Stimulated activated CD4-positive, alpha-beta T cell treated with anti-CD3 and anti-CD28 coated beads, Interleukin-12 subunit alpha, Interleukin-12 subunit beta, amount 100 ng/mL, for 4 hours (primary cell): ENCODE measurements at regions not wholly inside any gene's neighbourhood (a gene's known extent, or its start where the extent isn't known, plus 50 kb on each side); places are given as distances from the start of the nearest gene placed in this dataset.

Source experiments
- DNase-seq: peaks from one replicate; pipeline ENCODE4 v3.0.0-alpha.2; 2020

- DNase-seq = no peak
Measured at GRCh38 chr13:75919660-75920199, 283.6 kb downstream of the LMO7 start.

DNA sequence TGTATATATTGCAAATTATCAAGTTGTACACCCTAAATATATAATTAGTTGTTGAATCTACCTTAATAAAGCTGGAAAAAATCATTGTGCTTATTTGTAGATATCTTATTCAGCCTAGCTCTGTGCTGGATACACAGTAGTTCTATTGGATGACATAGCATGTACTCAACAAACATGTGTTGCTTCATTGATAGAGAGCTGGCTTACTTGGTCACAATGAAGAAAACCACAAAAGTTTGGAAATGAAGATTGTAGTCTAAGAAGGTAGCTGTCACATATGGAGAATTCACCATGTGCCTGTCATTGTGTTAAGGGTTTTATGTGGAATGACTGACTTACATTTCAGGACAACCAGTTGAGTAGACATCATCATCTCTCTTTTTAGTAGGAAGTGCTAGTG lies 278.9 kb downstream of the LMO7 start:
- no peak for DNase-seq

DNA sequence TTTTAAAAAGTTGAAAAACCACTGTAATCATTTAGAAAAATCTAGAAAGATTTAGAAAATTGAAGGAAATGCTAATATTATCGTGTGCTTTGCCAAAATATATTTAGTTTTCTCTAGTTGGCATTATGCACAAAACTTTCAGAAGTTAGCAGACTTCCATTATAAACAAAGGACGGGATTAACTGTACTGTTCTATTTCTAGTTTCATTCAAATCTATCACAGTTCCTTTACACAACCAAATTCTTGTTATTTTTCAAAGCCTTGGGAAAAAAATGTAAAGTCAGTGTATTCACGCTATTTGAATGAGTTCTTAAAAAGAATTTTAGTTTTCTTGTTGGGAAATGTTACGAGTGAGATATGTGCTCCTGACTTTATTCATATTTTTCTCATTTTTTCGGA lies 277.8 kb downstream of the LMO7 start:
- no peak for DNase-seq

DNA sequence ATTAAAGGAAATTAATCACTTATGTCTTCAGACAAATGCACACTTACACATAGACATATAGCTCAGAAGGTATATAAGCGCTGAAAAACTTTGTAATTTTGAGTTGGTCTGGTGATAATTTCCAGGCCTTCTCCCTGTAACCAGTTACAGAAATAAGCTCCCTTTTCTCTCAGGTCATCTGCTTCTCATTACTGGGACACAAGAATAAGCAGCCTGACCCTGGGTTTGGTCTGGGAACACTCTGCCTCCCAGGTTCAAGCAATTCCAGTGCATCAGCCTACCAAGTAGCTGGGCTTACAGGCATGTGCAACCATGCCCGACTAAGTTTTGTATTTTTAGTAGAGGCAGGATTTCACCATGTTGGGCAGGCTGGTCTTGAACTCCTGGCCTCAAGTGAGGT lies 274.5 kb downstream of the LMO7 start:
- DNase-seq = no peak
